GM12878 (cell line): ENCODE measurements at regions not wholly inside any gene's neighbourhood (a gene's known extent, or its start where the extent isn't known, plus 50 kb on each side); places are given as distances from the start of the nearest gene placed in this dataset.
"Not testable (repeated sequence)": the region's sequence is repeated elsewhere in the genome, so short reads cannot be mapped to it uniquely, and the experiment has no call there.

ENCODE experiments used
- ATAC-seq: fragments of 200-7000 bp; cut with Tn5 transposase; 3 replicates; pipeline ENCODE4 v1.9.1; 2020; ENCODE audit warnings: mild to moderate bottlenecking, moderate library complexity
- BruUV-seq: library from RNA; stranded (reverse); fragments of 400-500 nt; replicated peaks from 2 replicates; lab custom pipeline; 2021; lab: Mats Ljungman, UMichigan
- CTCF ChIA-PET: fragments of 300-600 bp; sonication (Branson Sonifier 250); formaldehyde crosslinking; extraction: SDS; loops from one replicate; lab custom pipeline; 2021; ENCODE audit warnings: inconsistent platforms; lab: Yijun Ruan, JAX
- POLR2A ChIA-PET: fragments of 350-600 bp; formaldehyde crosslinking; extraction: SDS; loops from one replicate; lab custom pipeline; 2021; ENCODE audit warnings: inconsistent platforms; lab: Charles Lee
- RAD21 ChIA-PET: fragments of 300-600 bp; sonication (Branson Sonifier 250); formaldehyde crosslinking; loops from one replicate; lab custom pipeline; 2023; ENCODE audit warnings: antibody characterized with exemption; ENCODE audit not compliant: unreplicated experiment; lab: Charles Lee
- SMC1A ChIA-PET: fragments of 300-600 bp; sonication (Branson Sonifier 250); formaldehyde crosslinking; loops from one replicate; lab custom pipeline; 2023; ENCODE audit not compliant: unreplicated experiment, uncharacterized antibody; lab: Charles Lee
- DNase-seq: peaks from one replicate; pipeline ENCODE4 v3.0.0-alpha.2; 2011; ENCODE audit warnings: low read depth, low spot score
- FAIRE-seq: peaks from 3 replicates; lab custom pipeline; 2011; peaks lifted over from hg19 to GRCh38; lab: Jason Lieb, UNC
- H2AFZ ChIP-seq: 2 replicates; pipeline ENCODE4 v1.6.0; 2011; ENCODE audit warnings: low read depth, low read length, control low read depth; ENCODE audit not compliant: control insufficient read depth
- H3K27ac ChIP-seq: 2 replicates; pipeline ENCODE4 v1.5.1; 2011; ENCODE audit warnings: control low read depth; ENCODE audit not compliant: control insufficient read depth, insufficient read depth
- H3K27me3 ChIP-seq, 2 experiments: replicated peaks in 1 of 2; 2 replicates each; pipeline versions ENCODE4 v1.6.0 to v1.6.1; 2011; ENCODE audit warnings: low read length in 1 of 2; ENCODE audit not compliant: control insufficient read depth in 2 of 2, insufficient read depth in 2 of 2
- H3K36me3 ChIP-seq, 2 experiments: 2 replicates each; pipeline ENCODE4 v1.5.1; 2011; ENCODE audit warnings: low read length in 1 of 2; ENCODE audit not compliant: control insufficient read depth in 2 of 2, insufficient read depth in 2 of 2
- H3K4me1 ChIP-seq: 2 replicates; pipeline ENCODE4 v1.6.1; 2011; ENCODE audit warnings: mild to moderate bottlenecking, low read length, moderate library complexity, mixed read lengths; ENCODE audit not compliant: control insufficient read depth, insufficient read depth
- H3K4me2 ChIP-seq: 2 replicates; pipeline ENCODE4 v1.6.0; 2011; ENCODE audit warnings: control low read depth; ENCODE audit not compliant: control insufficient read depth, insufficient read depth
- H3K4me3 ChIP-seq: fragments of 200-600 bp; sonication (generic); 2 replicates; pipeline ENCODE4 v1.5.1; 2016
- H3K79me2 ChIP-seq: 2 replicates; pipeline ENCODE4 v1.6.0; 2011; ENCODE audit warnings: low read length; ENCODE audit not compliant: control insufficient read depth, insufficient read depth
- H3K9ac ChIP-seq: 2 replicates; pipeline ENCODE4 v1.8.0; 2011; ENCODE audit warnings: low read length, control low read depth, mixed read lengths; ENCODE audit not compliant: control insufficient read depth, insufficient read depth
- H3K9me3 ChIP-seq: replicated peaks from 3 replicates; pipeline ENCODE4 v1.5.1; 2011; ENCODE audit warnings: mild to moderate bottlenecking, low read length; ENCODE audit not compliant: control insufficient read depth, insufficient read depth
- H4K20me1 ChIP-seq: 2 replicates; pipeline ENCODE4 v1.6.0; 2011; ENCODE audit not compliant: control insufficient read depth, insufficient read depth
- KDM1A ChIP-seq: fragments of 200-600 bp; sonication (generic); IDR thresholded peaks from 2 replicates; pipeline ENCODE4 v1.6.1; 2016; ENCODE audit warnings: borderline replicate concordance
- WGBS: methylation state at CpG from one replicate; pipeline ENCODE4 v1.1.6; 2016; ENCODE audit warnings: low lambda C conversion rate; ENCODE audit not compliant: insufficient replicate concordance, insufficient coverage; ENCODE audit errors: missing lambda C conversion rate; 5-methylcytosine and 5-hydroxymethylcytosine counted together
- in situ Hi-C: fragments of 300-500 bp; cut with MboI; formaldehyde crosslinking; loops from 9 replicates; pipeline ENCODE4 v1.14.3; 2018; ENCODE audit warnings: mixed read lengths
- intact Hi-C: fragments of 100-400 bp; cut with micrococcal nuclease; formaldehyde crosslinking; loops from one replicate; pipeline ENCODE4 v1.14.2; 2022; ENCODE audit not compliant: unreplicated experiment

GRCh38 chr4:170167678-170168077 lies 77.9 kb upstream of the AADAT start:
- H3K36me3 ChIP-seq = no peaks in the 10 kb centered on the region
- FAIRE-seq = no peak
- intact Hi-C loops = no loop called here

DNA sequence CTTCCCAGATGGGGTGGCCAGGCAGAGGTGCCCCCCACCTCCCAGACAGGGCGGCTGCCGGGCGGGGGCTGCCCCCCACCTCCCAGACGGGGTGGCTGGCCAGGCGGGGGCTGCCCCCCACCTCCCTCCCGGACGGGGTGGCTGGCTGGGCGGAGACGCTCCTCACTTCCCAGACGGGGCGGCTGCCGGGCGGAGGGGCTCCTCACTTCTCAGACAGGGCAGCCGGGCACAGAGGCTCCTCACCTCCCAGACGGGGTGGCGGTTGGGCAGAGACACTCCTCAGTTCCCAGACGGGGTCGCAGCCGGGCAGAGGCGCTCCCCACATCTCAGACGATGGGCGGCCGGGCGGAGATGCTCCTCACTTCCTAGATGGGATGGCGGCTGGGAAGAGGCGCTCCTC lies 76.4 kb upstream of the AADAT start:
- H3K27me3 ChIP-seq, BruUV-seq, intact Hi-C loops, SMC1A ChIA-PET, H3K9me3 ChIP-seq, H3K9ac ChIP-seq, H3K27ac ChIP-seq, POLR2A ChIA-PET, H3K4me1 ChIP-seq, DNase-seq, in situ Hi-C loops, RAD21 ChIA-PET, H2AFZ ChIP-seq, CTCF ChIA-PET, H3K79me2 ChIP-seq, ATAC-seq, H3K36me3 ChIP-seq, FAIRE-seq, H3K4me2 ChIP-seq, H3K4me3 ChIP-seq, H4K20me1 ChIP-seq: not testable (repeated sequence)
- 39% methylated on average over 6 of the region's 26 CpGs for WGBS

More at GRCh38 chr4:170167678-170168077, 77.9 kb upstream of the AADAT start:
- Histone ChIP-seq H2AFZ (no peak overlapping the region), H3K4me3 (no peak overlapping the region), H3K4me1 (no peaks in the 10 kb centered on the region), H3K79me2 (no peaks in the 10 kb centered on the region), H3K27me3 (no peaks in the 10 kb centered on the region), H3K4me2 (no peak overlapping the region), H3K9ac (no peak overlapping the region), H3K9me3 (no peaks in the 10 kb centered on the region), H3K27ac (no peak overlapping the region), H4K20me1 (no peaks in the 10 kb centered on the region)
- in situ Hi-C loops = no loop called here
- no peak for TF ChIP-seq KDM1A
- RAD21 ChIA-PET = no interaction called here
- SMC1A ChIA-PET = no interaction called here
- CTCF ChIA-PET = interaction anchor here (1.1 kb wide), 1 partner anchor 330 kb away, joined by 3 read pairs; no protein-coding TSS in a partner anchor
- DNase-seq (no peak), ATAC-seq (no peak)
- 36% methylated on average over 10 of the region's 10 CpGs for WGBS
- no TSS peak for BruUV-seq
- POLR2A ChIA-PET = no interaction called here
